ENCODE measurements at regions not wholly inside any gene's neighbourhood (a gene's known extent, or its start where the extent isn't known, plus 50 kb on each side); places are given as distances from the start of the nearest gene placed in this dataset.

GRCh38 chr4:29142708-29143107, 1577.5 kb upstream of the PCDH7 start:
- H3K4me3 ChIP-seq (replicated peaks; ENCODE audit: insufficient read depth, low read length), result no peak overlapping the region
- TF ChIP-seq, protein P1, sequence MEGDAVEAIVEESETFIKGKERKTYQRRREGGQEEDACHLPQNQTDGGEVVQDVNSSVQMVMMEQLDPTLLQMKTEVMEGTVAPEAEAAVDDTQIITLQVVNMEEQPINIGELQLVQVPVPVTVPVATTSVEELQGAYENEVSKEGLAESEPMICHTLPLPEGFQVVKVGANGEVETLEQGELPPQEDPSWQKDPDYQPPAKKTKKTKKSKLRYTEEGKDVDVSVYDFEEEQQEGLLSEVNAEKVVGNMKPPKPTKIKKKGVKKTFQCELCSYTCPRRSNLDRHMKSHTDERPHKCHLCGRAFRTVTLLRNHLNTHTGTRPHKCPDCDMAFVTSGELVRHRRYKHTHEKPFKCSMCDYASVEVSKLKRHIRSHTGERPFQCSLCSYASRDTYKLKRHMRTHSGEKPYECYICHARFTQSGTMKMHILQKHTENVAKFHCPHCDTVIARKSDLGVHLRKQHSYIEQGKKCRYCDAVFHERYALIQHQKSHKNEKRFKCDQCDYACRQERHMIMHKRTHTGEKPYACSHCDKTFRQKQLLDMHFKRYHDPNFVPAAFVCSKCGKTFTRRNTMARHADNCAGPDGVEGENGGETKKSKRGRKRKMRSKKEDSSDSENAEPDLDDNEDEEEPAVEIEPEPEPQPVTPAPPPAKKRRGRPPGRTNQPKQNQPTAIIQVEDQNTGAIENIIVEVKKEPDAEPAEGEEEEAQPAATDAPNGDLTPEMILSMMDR (IDR thresholded peaks at IDR 0.05; ENCODE audit: insufficient read depth, low read length), result no peak
- TF ChIP-seq POLR2AphosphoS5 (IDR thresholded peaks at IDR 0.05; ENCODE audit: low read depth) (no peak), SPI1 (IDR thresholded peaks at IDR 0.05; ENCODE audit: borderline replicate concordance, low read depth) (no peak), REST (IDR thresholded peaks at IDR 0.05; ENCODE audit: insufficient replicate concordance, low read depth) (no peak), GABPA (IDR thresholded peaks at IDR 0.05; ENCODE audit: low read depth) (no peak)
- no peak overlapping the region for H3K27ac ChIP-seq (replicated peaks)
- no peak for DNase-seq (ENCODE audit: low read depth in 1 of 2, low spot score in 1 of 2)
- H3K27me3 ChIP-seq (ENCODE audit: insufficient read depth, poor library complexity, severe bottlenecking), result no peaks in the 10 kb centered on the region

- TF ChIP-seq GABPA (IDR thresholded peaks at IDR 0.05; ENCODE audit: low read depth), result no peak
- no peak overlapping the region for H3K27ac ChIP-seq (replicated peaks)
- H3K27me3 ChIP-seq (ENCODE audit: insufficient read depth, poor library complexity, severe bottlenecking), result no peaks in the 10 kb centered on the region
- no peak overlapping the region for H3K4me3 ChIP-seq (replicated peaks; ENCODE audit: insufficient read depth, low read length)
- no peak for DNase-seq (ENCODE audit: low read depth in 1 of 2, low spot score in 1 of 2)
Measured at GRCh38 chr4:29151584-29151983, 1568.6 kb upstream of the PCDH7 start.

DNA sequence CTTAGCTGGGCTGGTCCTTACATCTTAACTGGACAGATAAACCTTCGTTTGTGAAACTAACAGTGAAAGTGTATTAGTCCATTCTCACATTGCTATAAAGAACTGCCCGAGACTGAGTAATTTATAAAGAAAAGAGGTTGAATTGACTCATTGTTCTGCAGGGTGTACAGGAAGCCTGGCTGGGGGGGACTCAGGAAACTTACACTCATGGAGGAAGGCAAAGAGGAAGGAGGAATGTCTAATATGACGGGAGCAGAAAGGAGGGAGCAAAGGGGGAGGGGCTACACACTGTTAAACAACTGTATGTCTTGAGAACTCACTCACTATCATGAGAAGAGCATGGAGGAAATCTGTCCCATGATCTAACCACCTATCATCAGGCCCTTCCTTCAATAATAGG, 1566.5 kb upstream of the PCDH7 start:
- H3K4me3 ChIP-seq (replicated peaks; ENCODE audit: insufficient read depth, low read length), result no peak overlapping the region
- H3K27me3 ChIP-seq (ENCODE audit: insufficient read depth, poor library complexity, severe bottlenecking), result no peaks in the 10 kb centered on the region
- TF ChIP-seq REST (IDR thresholded peaks at IDR 0.05; ENCODE audit: insufficient replicate concordance, low read depth), result no peak
- TF ChIP-seq GABPA (IDR thresholded peaks at IDR 0.05; ENCODE audit: low read depth), result no peak
- TF ChIP-seq, protein P1 (IDR thresholded peaks at IDR 0.05; ENCODE audit: insufficient read depth, low read length), result no peak
- no peak for TF ChIP-seq SPI1 (IDR thresholded peaks at IDR 0.05; ENCODE audit: borderline replicate concordance, low read depth)
- TF ChIP-seq POLR2AphosphoS5 (IDR thresholded peaks at IDR 0.05; ENCODE audit: low read depth), result no peak
- DNase-seq (ENCODE audit: low read depth in 1 of 2, low spot score in 1 of 2), result no peak
- H3K27ac ChIP-seq (replicated peaks), result no peak overlapping the region

- DNase-seq (ENCODE audit: low read depth in 1 of 2, low spot score in 1 of 2), result no peak
- H3K4me3 ChIP-seq (replicated peaks; ENCODE audit: insufficient read depth, low read length), result no peak overlapping the region
- TF ChIP-seq POLR2AphosphoS5 (IDR thresholded peaks at IDR 0.05; ENCODE audit: low read depth) (no peak), GABPA (IDR thresholded peaks at IDR 0.05; ENCODE audit: low read depth) (no peak), REST (IDR thresholded peaks at IDR 0.05; ENCODE audit: insufficient replicate concordance, low read depth) (no peak), SPI1 (IDR thresholded peaks at IDR 0.05; ENCODE audit: borderline replicate concordance, low read depth) (no peak)
- no peaks in the 10 kb centered on the region for H3K27me3 ChIP-seq (ENCODE audit: insufficient read depth, poor library complexity, severe bottlenecking)
- H3K27ac ChIP-seq (replicated peaks), result no peak overlapping the region
Measured at GRCh38 chr4:29175291-29175690, 1544.9 kb upstream of the PCDH7 start.

Measured in HL-60 (cell line).